ENCODE measurements at regions not wholly inside any gene's neighbourhood (a gene's known extent, or its start where the extent isn't known, plus 50 kb on each side); places are given as distances from the start of the nearest gene placed in this dataset.

GRCh38 chr17:33615861-33616260 lies 322.8 kb upstream of the ASIC2 start:
- TF ChIP-seq CTCF (IDR thresholded peaks at IDR 0.05; ENCODE audit: partially characterized antibody, unreplicated experiment): no peak
- H3K4me1 Mint-ChIP-seq (ENCODE audit: low read depth, unreplicated experiment): peaks cover 12% of the 10 kb centered on the region

GRCh38 chr17:33623841-33624240 lies 330.7 kb upstream of the ASIC2 start:
- Mint-ChIP-seq H3K27me3 (ENCODE audit: unreplicated experiment) (peaks cover 6% of the 10 kb centered on the region), H3K9me3 (ENCODE audit: unreplicated experiment) (peaks cover 4% of the 10 kb centered on the region), H3K4me3 (ENCODE audit: unreplicated experiment) (peak overlapping the region; percentile 22), H3K4me1 (ENCODE audit: low read depth, unreplicated experiment) (peaks cover 26% of the 10 kb centered on the region), H3K36me3 (ENCODE audit: unreplicated experiment) (no peaks in the 10 kb centered on the region), H3K27ac (ENCODE audit: unreplicated experiment) (peak overlapping the region; percentile 67)
- DNase-seq: no peak
- no peak for TF ChIP-seq CTCF (IDR thresholded peaks at IDR 0.05; ENCODE audit: partially characterized antibody, unreplicated experiment)

More at GRCh38 chr17:33615861-33616260, 322.8 kb upstream of the ASIC2 start:
- H3K27me3 Mint-ChIP-seq (ENCODE audit: unreplicated experiment): peaks cover 1% of the 10 kb centered on the region
- H3K9me3 Mint-ChIP-seq (ENCODE audit: unreplicated experiment): peaks cover 1% of the 10 kb centered on the region
- H3K4me3 Mint-ChIP-seq (ENCODE audit: unreplicated experiment): no peak overlapping the region
- no peaks in the 10 kb centered on the region for H3K36me3 Mint-ChIP-seq (ENCODE audit: unreplicated experiment)
- peak; percentile 38 for DNase-seq
- no peak overlapping the region for H3K27ac Mint-ChIP-seq (ENCODE audit: unreplicated experiment)

GRCh38 chr17:33628500-33629346 lies 335.6 kb upstream of the ASIC2 start:
- H3K4me1 Mint-ChIP-seq (ENCODE audit: low read depth, unreplicated experiment): peaks cover 15% of the 10 kb centered on the region
- TF ChIP-seq CTCF (IDR thresholded peaks at IDR 0.05; ENCODE audit: partially characterized antibody, unreplicated experiment): no peak

GRCh38 chr17:33633446-33633845 lies 340.4 kb upstream of the ASIC2 start:
- peaks cover 2% of the 10 kb centered on the region for H3K27me3 Mint-ChIP-seq (ENCODE audit: unreplicated experiment)
- no peak for DNase-seq
- no peak for TF ChIP-seq CTCF (IDR thresholded peaks at IDR 0.05; ENCODE audit: partially characterized antibody, unreplicated experiment)
- H3K4me1 Mint-ChIP-seq (ENCODE audit: low read depth, unreplicated experiment): peaks cover 3% of the 10 kb centered on the region
- H3K4me3 Mint-ChIP-seq (ENCODE audit: unreplicated experiment): no peak overlapping the region
- H3K36me3 Mint-ChIP-seq (ENCODE audit: unreplicated experiment): peaks cover 13% of the 10 kb centered on the region
- H3K9me3 Mint-ChIP-seq (ENCODE audit: unreplicated experiment): peaks cover 4% of the 10 kb centered on the region
- H3K27ac Mint-ChIP-seq (ENCODE audit: unreplicated experiment): no peak overlapping the region

More at GRCh38 chr17:33628500-33629346, 335.6 kb upstream of the ASIC2 start:
- no peak overlapping the region for H3K4me3 Mint-ChIP-seq (ENCODE audit: unreplicated experiment)
- H3K27me3 Mint-ChIP-seq (ENCODE audit: unreplicated experiment): peaks cover 4% of the 10 kb centered on the region
- DNase-seq: no peak
- no peak overlapping the region for H3K27ac Mint-ChIP-seq (ENCODE audit: unreplicated experiment)
- H3K36me3 Mint-ChIP-seq (ENCODE audit: unreplicated experiment): peaks cover 5% of the 10 kb centered on the region
- peaks cover 6% of the 10 kb centered on the region for H3K9me3 Mint-ChIP-seq (ENCODE audit: unreplicated experiment)

GRCh38 chr17:33637534-33637933 lies 344.4 kb upstream of the ASIC2 start:
- Mint-ChIP-seq H3K27me3 (ENCODE audit: unreplicated experiment) (peaks cover 2% of the 10 kb centered on the region), H3K36me3 (ENCODE audit: unreplicated experiment) (peaks cover 8% of the 10 kb centered on the region), H3K4me3 (ENCODE audit: unreplicated experiment) (no peak overlapping the region), H3K27ac (ENCODE audit: unreplicated experiment) (no peak overlapping the region), H3K9me3 (ENCODE audit: unreplicated experiment) (peaks cover 2% of the 10 kb centered on the region), H3K4me1 (ENCODE audit: low read depth, unreplicated experiment) (peaks cover 11% of the 10 kb centered on the region)
- no peak for TF ChIP-seq CTCF (IDR thresholded peaks at IDR 0.05; ENCODE audit: partially characterized antibody, unreplicated experiment)
- no peak for DNase-seq

All from glutamatergic neuron (in vitro differentiated cells).